GM18870 (cell line): ENCODE measurements at regions not wholly inside any gene's neighbourhood (a gene's known extent, or its start where the extent isn't known, plus 50 kb on each side); places are given as distances from the start of the nearest gene placed in this dataset.
"Not testable (repeated sequence)": the region's sequence is repeated elsewhere in the genome, so short reads cannot be mapped to it uniquely, and the experiment has no call there.

Source experiments
- ATAC-seq: cut with Tn5 transposase; IDR thresholded peaks from one replicate; pipeline ENCODE4 v1.9.1; 2021; ENCODE audit warnings: moderate library complexity; ENCODE audit not compliant: unreplicated experiment

- peak; percentile 70 for ATAC-seq
Measured at GRCh38 chr20:11687546-11688292, 230.0 kb upstream of the BTBD3 start.

GRCh38 chr20:11689262-11689661 is 228.4 kb upstream of the BTBD3 start:
- no peak for ATAC-seq

- ATAC-seq: no peak
Measured at GRCh38 chr20:11691766-11692165, 225.9 kb upstream of the BTBD3 start.

- no peak for ATAC-seq
Measured at GRCh38 chr20:11692567-11692966, 225.1 kb upstream of the BTBD3 start.

GRCh38 chr20:11694467-11694866 is 223.2 kb upstream of the BTBD3 start:
- no peak for ATAC-seq

- ATAC-seq: no peak
Measured at GRCh38 chr20:11697055-11697454, 220.6 kb upstream of the BTBD3 start.

GRCh38 chr20:11697646-11698045 is 220.0 kb upstream of the BTBD3 start:
- ATAC-seq: no peak

GRCh38 chr20:11698124-11698523 is 219.6 kb upstream of the BTBD3 start:
- no peak for ATAC-seq

- no peak for ATAC-seq
Measured at GRCh38 chr20:11700831-11701230, 216.9 kb upstream of the BTBD3 start.

GRCh38 chr20:11702721-11703518 is 214.8 kb upstream of the BTBD3 start:
- ATAC-seq: no peak

- ATAC-seq: no peak
Measured at GRCh38 chr20:11705512-11705911, 212.2 kb upstream of the BTBD3 start.

GRCh38 chr20:11708223-11708622 is 209.5 kb upstream of the BTBD3 start:
- not testable (repeated sequence) for ATAC-seq

- ATAC-seq: no peak
Measured at GRCh38 chr20:11711214-11711613, 206.5 kb upstream of the BTBD3 start.

GRCh38 chr20:11712639-11713160 is 205.0 kb upstream of the BTBD3 start:
- ATAC-seq: no peak

GRCh38 chr20:11714886-11715285 is 202.8 kb upstream of the BTBD3 start:
- ATAC-seq: no peak

- peak; percentile 47 for ATAC-seq
Measured at GRCh38 chr20:11716239-11716944, 201.3 kb upstream of the BTBD3 start.

- no peak for ATAC-seq
Measured at GRCh38 chr20:11716945-11717248, 200.8 kb upstream of the BTBD3 start.

- ATAC-seq: no peak
Measured at GRCh38 chr20:11717562-11717961, 200.1 kb upstream of the BTBD3 start.

GRCh38 chr20:11718474-11719094 is 199.1 kb upstream of the BTBD3 start:
- no peak for ATAC-seq

- ATAC-seq: no peak
Measured at GRCh38 chr20:11719153-11719552, 198.5 kb upstream of the BTBD3 start.

GRCh38 chr20:11721411-11721810 is 196.3 kb upstream of the BTBD3 start:
- ATAC-seq: no peak
